B cell (primary cell): ENCODE measurements at regions not wholly inside any gene's neighbourhood (a gene's known extent, or its start where the extent isn't known, plus 50 kb on each side); places are given as distances from the start of the nearest gene placed in this dataset.

Experiments used
- ATAC-seq: fragments of 200-7000 bp; cut with Tn5 transposase; one replicate; pipeline ENCODE4 v1.10.0; 2021; ENCODE audit warnings: low read depth, mild to moderate bottlenecking, moderate number of reproducible peaks, moderate library complexity
- CTCF ChIA-PET: fragments of 350-600 bp; sonication (Branson Sonifier 250); formaldehyde crosslinking; loops from one replicate; lab custom pipeline; 2021; ENCODE audit warnings: antibody characterized with exemption, inconsistent platforms; lab: Charles Lee
- POLR2A ChIA-PET: fragments of 350-600 bp; sonication (Branson Sonifier 250); formaldehyde crosslinking; loops from one replicate; lab custom pipeline; 2021; ENCODE audit warnings: antibody characterized with exemption; lab: Charles Lee
- DNase-seq: peaks from one replicate; pipeline ENCODE4 v3.0.0; 2013
- H2AFZ ChIP-seq: 2 replicates; pipeline ENCODE4 v1.6.1; 2012; ENCODE audit warnings: mild to moderate bottlenecking, low read depth, low read length; ENCODE audit not compliant: insufficient read depth, poor library complexity, severe bottlenecking
- H3K27ac ChIP-seq, 2 donors: 1 replicate in 1 of 2; 2 replicates in 1 of 2; pipeline ENCODE4 v1.5.1; 2012 to 2013; ENCODE audit warnings: low read length in 2 of 2, mild to moderate bottlenecking in 2 of 2, moderate library complexity in 1 of 2
- H3K27me3 ChIP-seq, 4 experiments: fragments of 200-600 bp in 1 of 4; sonication (generic) in 1 of 4; replicated peaks in 1 of 4; 1 replicate in 2 of 4; 2 replicates in 2 of 4; pipeline versions ENCODE4 v1.6.1 to v1.7.0; 2013 to 2016; ENCODE audit warnings: low read length in 3 of 4, mild to moderate bottlenecking in 2 of 4, mixed read lengths in 1 of 4, moderate library complexity in 1 of 4; ENCODE audit not compliant: insufficient read depth in 4 of 4, control insufficient read depth in 3 of 4; ENCODE audit errors: control extremely low read depth in 1 of 4
- H3K36me3 ChIP-seq, 2 experiments: replicated peaks in 1 of 2; 1 replicate in 1 of 2; 2 replicates in 1 of 2; pipeline versions ENCODE4 v1.6.1 to v1.7.1; 2013; ENCODE audit warnings: low read length in 1 of 2; ENCODE audit not compliant: insufficient read depth in 2 of 2, control insufficient read depth in 1 of 2; ENCODE audit errors: control extremely low read depth in 1 of 2, extremely low read depth in 1 of 2
- H3K4me1 ChIP-seq, 2 donors: fragments of 200-600 bp in 1 of 2; sonication (generic) in 1 of 2; 1 replicate in 1 of 2; 2 replicates in 1 of 2; pipeline versions ENCODE4 v1.5.1 to v1.6.1; 2013 to 2017; ENCODE audit warnings: low read length in 2 of 2; ENCODE audit not compliant: control insufficient read depth in 2 of 2, insufficient read depth in 2 of 2
- H3K4me2 ChIP-seq: replicated peaks from 2 replicates; pipeline ENCODE3; 2012; ENCODE audit warnings: mild to moderate bottlenecking, low read depth, low read length; ENCODE audit not compliant: poor library complexity, severe bottlenecking
- H3K4me3 ChIP-seq, 5 experiments: fragments of 200-600 bp in 1 of 5; sonication (generic) in 1 of 5; 1 replicate in 3 of 5; 2 replicates in 2 of 5; pipeline versions ENCODE4 v1.5.1 to v1.7.0; 2011 to 2016; ENCODE audit warnings: low read length in 4 of 5, mild to moderate bottlenecking in 4 of 5, low read depth in 2 of 5, control low read depth in 1 of 5, moderate library complexity in 1 of 5; ENCODE audit not compliant: insufficient read depth in 1 of 5; ENCODE audit errors: control extremely low read depth in 1 of 5, extremely low read depth in 1 of 5
- H3K79me2 ChIP-seq: fragments of 200-600 bp; sonication (generic); one replicate; pipeline ENCODE4 v1.6.0; 2016; ENCODE audit warnings: low read length; ENCODE audit not compliant: control insufficient read depth, insufficient read depth
- H3K9ac ChIP-seq: fragments of 200-600 bp; sonication (generic); 2 replicates; pipeline ENCODE4 v1.6.1; 2017; ENCODE audit warnings: mild to moderate bottlenecking, low read length, moderate library complexity
- H3K9me3 ChIP-seq, 3 donors: one replicate each; pipeline versions ENCODE4 v1.6.1 to v1.7.1; 2013; ENCODE audit warnings: low read length in 2 of 3; ENCODE audit not compliant: control insufficient read depth in 2 of 3, insufficient read depth in 1 of 3; ENCODE audit errors: control extremely low read depth in 1 of 3
- H4K20me1 ChIP-seq: 2 replicates; pipeline ENCODE4 v1.6.0; 2012; ENCODE audit warnings: mild to moderate bottlenecking, low read length; ENCODE audit not compliant: insufficient read depth, control insufficient read depth, poor library complexity, severe bottlenecking
- H3K27ac Mint-ChIP-seq: one replicate; pipeline ENCODE4 v1.8.0; 2021; ENCODE audit warnings: mixed read lengths
- H3K27me3 Mint-ChIP-seq: one replicate; pipeline ENCODE4 v1.8.0; 2021; ENCODE audit warnings: mixed read lengths
- H3K4me1 Mint-ChIP-seq: one replicate; pipeline ENCODE4 v1.8.0; 2021; ENCODE audit warnings: mixed read lengths
- H3K4me3 Mint-ChIP-seq: one replicate; pipeline ENCODE4 v1.8.0; 2021; ENCODE audit warnings: mixed read lengths
- H3K9me3 Mint-ChIP-seq: one replicate; pipeline ENCODE4 v1.8.0; 2022; ENCODE audit warnings: mixed read lengths; ENCODE audit not compliant: insufficient read depth
- EZH2 ChIP-seq: IDR thresholded peaks from 2 replicates; pipeline ENCODE4 v1.6.1; 2012; ENCODE audit warnings: borderline replicate concordance, low read depth, mild to moderate bottlenecking, moderate library complexity, low read length; ENCODE audit not compliant: insufficient read depth, poor library complexity, severe bottlenecking
- WGBS: methylation state at CpG from one replicate; pipeline ENCODE4 v1.1.5; 2013; ENCODE audit warnings: missing lambda C conversion rate; ENCODE audit not compliant: insufficient coverage; 5-methylcytosine and 5-hydroxymethylcytosine counted together
- intact Hi-C: fragments of 100-400 bp; cut with micrococcal nuclease; formaldehyde crosslinking; loops from one replicate; pipeline ENCODE4 v1.10.0; 2022
- TF ChIP-seq, protein P1 (sequence below): fragments of 200-600 bp; IDR thresholded peaks from one replicate; pipeline ENCODE4 v1.8.0; 2022; ENCODE audit warnings: antibody characterized with exemption, mild to moderate bottlenecking

DNA sequence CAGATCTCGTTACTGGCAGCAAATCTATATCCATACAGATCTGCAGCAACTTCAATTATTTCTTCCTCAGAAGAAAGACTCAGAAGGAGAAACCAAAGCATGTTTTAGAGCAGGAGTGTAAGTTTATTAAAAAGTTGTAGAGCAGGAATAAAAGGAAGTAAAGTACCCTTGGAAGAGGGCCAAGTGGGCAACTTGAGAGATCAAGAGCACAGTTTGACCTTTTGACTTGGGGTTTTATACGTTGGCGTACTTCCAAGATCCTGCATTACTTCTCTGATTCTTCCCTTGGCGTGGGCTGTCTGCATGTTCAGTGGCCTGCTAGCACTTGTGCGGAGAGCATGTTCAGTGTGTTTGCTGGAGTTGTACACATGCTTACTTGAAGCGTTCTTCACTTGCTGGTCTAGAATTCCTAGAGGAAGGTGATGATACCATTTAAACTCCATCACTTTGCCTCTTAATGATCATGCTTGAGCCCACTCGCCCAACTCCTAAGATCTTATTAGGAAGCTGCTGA is 1114.7 kb upstream of the PABPC4L start:
- POLR2A ChIA-PET: no interaction called here
- Mint-ChIP-seq H3K27ac (no peak overlapping the region), H3K4me3 (no peak overlapping the region), H3K4me1 (no peaks in the 10 kb centered on the region), H3K27me3 (no peaks in the 10 kb centered on the region), H3K9me3 (peaks cover 5% of the 10 kb centered on the region)
- H3K4me1 ChIP-seq: no peaks in the 10 kb centered on the region
- no peak overlapping the region for H3K27ac ChIP-seq
- no peak overlapping the region for H2AFZ ChIP-seq
- peaks cover 0 to 1% (median 0%) of the 10 kb centered on the region in 3 donors for H3K9me3 ChIP-seq
- CTCF ChIA-PET: no interaction called here
- H4K20me1 ChIP-seq: no peaks in the 10 kb centered on the region
- WGBS: 91% methylated on average over 3 of the region's 7 CpGs
- ATAC-seq (no peak), DNase-seq (no peak)
- no peak overlapping the region for H3K9ac ChIP-seq
- TF ChIP-seq, protein P1, sequence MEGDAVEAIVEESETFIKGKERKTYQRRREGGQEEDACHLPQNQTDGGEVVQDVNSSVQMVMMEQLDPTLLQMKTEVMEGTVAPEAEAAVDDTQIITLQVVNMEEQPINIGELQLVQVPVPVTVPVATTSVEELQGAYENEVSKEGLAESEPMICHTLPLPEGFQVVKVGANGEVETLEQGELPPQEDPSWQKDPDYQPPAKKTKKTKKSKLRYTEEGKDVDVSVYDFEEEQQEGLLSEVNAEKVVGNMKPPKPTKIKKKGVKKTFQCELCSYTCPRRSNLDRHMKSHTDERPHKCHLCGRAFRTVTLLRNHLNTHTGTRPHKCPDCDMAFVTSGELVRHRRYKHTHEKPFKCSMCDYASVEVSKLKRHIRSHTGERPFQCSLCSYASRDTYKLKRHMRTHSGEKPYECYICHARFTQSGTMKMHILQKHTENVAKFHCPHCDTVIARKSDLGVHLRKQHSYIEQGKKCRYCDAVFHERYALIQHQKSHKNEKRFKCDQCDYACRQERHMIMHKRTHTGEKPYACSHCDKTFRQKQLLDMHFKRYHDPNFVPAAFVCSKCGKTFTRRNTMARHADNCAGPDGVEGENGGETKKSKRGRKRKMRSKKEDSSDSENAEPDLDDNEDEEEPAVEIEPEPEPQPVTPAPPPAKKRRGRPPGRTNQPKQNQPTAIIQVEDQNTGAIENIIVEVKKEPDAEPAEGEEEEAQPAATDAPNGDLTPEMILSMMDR: no peak
- TF ChIP-seq EZH2: no peak
- H3K4me3 ChIP-seq: no peak overlapping the region
- no peaks in the 10 kb centered on the region for H3K27me3 ChIP-seq
- H3K36me3 ChIP-seq: no peaks in the 10 kb centered on the region
- intact Hi-C loops: no loop called here
- no peaks in the 10 kb centered on the region for H3K79me2 ChIP-seq
- no peak overlapping the region for H3K4me2 ChIP-seq

DNA sequence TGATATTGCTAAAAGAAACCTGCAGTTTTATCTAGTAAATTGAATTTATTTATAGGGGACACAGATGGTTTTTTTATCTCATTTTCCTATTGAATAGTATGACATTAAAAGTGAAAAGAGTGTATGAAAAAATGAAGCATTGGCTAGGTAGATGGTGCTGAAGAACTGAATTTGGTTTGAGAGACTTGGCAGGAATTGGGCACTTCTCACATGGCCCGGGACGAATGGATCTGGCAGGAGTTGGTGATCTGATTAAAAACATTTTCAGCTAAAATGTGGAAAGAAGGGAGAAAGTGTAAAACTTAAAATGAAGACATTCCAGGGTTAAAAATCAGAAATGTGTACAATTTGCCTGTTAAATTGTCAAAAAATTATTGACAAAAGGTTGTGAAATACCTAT is 1088.5 kb upstream of the PABPC4L start:
- Histone ChIP-seq H3K27me3 (no peaks in the 10 kb centered on the region), H3K79me2 (no peaks in the 10 kb centered on the region), H3K4me3 (no peak overlapping the region), H3K9ac (no peak overlapping the region), H3K9me3 (no peaks in the 10 kb centered on the region), H3K4me2 (no peak overlapping the region), H3K36me3 (no peaks in the 10 kb centered on the region), H4K20me1 (no peaks in the 10 kb centered on the region), H3K4me1 (no peaks in the 10 kb centered on the region), H3K27ac (no peak overlapping the region), H2AFZ (no peak overlapping the region)
- TF ChIP-seq, protein P1: no peak
- no peak for TF ChIP-seq EZH2
- ATAC-seq (no peak), DNase-seq (no peak)
- ChIA-PET CTCF (no interaction called here), POLR2A (no interaction called here)
- H3K4me3 Mint-ChIP-seq: no peak overlapping the region
- intact Hi-C loops: no loop called here
- H3K27me3 Mint-ChIP-seq: no peaks in the 10 kb centered on the region
- no peaks in the 10 kb centered on the region for H3K9me3 Mint-ChIP-seq
- 100% methylated on average over 2 of the region's 2 CpGs for WGBS
- H3K27ac Mint-ChIP-seq: no peak overlapping the region
- H3K4me1 Mint-ChIP-seq: no peaks in the 10 kb centered on the region
